ENCODE measurements at regions not wholly inside any gene's neighbourhood (a gene's known extent, or its start where the extent isn't known, plus 50 kb on each side); places are given as distances from the start of the nearest gene placed in this dataset.

- no peak for TF ChIP-seq TAF1 (IDR thresholded peaks at IDR 0.05; ENCODE audit: low read depth, low read length)
- TF ChIP-seq POLR2AphosphoS5 (IDR thresholded peaks at IDR 0.05; ENCODE audit: low read depth, low read length) = no peak
- TF ChIP-seq POLR2A (IDR thresholded peaks at IDR 0.05; ENCODE audit: low read depth, low read length) = no peak
- no peak for TF ChIP-seq POU2F2 (IDR thresholded peaks at IDR 0.05; ENCODE audit: low read depth, low read length)
These were observed 471.0 kb upstream of the PROK2 start for GRCh38 chr3:72255791-72256559.

Measured in GM12891 (cell line).